Epidermal melanocyte (primary cell): ENCODE measurements at regions not wholly inside any gene's neighbourhood (a gene's known extent, or its start where the extent isn't known, plus 50 kb on each side); places are given as distances from the start of the nearest gene placed in this dataset.
A peak's percentile ranks its signal among the peaks of the same experiment; 100 is the strongest.
"Not testable (repeated sequence)": the region's sequence is repeated elsewhere in the genome, so short reads cannot be mapped to it uniquely, and the experiment has no call there.

ENCODE experiments used
- DNase-seq: peaks from one replicate; pipeline ENCODE4 v3.0.0; 2011; ENCODE audit warnings: low spot score; ENCODE audit not compliant: insufficient read length

- no peak for DNase-seq
Observed at GRCh38 chr12:127147724-127148123, 1119.2 kb upstream of the TMEM132C start.

- no peak for DNase-seq
Observed at GRCh38 chr12:127148318-127148717, 1118.7 kb upstream of the TMEM132C start.

DNA sequence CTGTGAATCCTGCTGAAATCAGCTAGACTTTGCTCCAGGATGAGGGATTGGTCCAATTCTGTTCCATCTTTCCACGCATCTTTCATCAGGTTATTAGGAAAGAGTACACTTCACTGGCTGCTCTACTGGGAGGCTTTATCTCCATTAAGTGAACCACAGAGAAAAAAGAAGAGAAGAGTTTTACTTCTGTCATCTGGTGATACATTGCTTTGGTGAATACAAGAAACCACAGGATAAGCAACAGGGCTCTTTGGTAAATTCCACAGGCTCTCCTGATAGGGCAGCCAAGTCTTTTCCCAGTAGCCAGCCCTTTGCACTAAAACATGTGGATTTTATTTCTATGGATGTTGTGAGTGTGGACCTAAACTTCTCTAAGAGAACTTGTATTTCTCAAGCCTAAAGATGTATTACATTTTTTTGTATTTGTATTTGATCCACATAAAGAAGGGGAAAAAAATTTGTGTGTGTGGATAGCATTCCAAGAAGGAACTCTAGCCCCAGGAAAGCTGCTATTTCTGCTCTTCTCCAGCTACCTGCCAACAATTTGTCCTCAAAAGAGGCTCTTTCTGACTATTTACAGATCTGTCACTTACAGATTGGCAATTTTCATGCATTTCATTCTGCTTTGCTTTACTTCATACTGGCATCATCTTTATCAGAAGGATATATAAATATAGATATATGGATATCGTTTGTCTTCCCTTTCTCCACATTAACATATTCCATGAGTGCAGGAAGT is 1117.6 kb upstream of the TMEM132C start:
- peak; percentile 52 for DNase-seq

DNA sequence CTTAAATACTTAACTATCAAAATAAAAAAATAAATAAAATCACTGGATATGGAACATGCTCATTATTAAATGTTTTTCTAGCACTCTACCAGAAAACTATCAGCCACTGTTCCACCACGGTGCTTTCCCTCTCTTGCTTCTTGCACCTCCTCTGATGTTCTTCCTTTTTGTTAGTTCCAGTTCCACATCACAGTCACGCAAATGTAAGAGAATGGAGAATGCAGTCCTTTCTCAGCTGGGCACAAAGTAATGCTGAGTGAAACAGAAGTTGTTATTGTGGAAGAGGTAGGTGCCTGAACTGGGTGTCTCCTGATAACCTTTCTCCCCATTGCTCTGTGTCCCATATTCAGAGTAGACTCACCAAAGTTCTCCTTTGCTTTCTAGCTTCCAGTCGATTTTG is 1116.9 kb upstream of the TMEM132C start:
- no peak for DNase-seq

- no peak for DNase-seq
Observed at GRCh38 chr12:127150479-127150878, 1116.5 kb upstream of the TMEM132C start.

GRCh38 chr12:127150956-127151355 is 1116.0 kb upstream of the TMEM132C start:
- no peak for DNase-seq

DNA sequence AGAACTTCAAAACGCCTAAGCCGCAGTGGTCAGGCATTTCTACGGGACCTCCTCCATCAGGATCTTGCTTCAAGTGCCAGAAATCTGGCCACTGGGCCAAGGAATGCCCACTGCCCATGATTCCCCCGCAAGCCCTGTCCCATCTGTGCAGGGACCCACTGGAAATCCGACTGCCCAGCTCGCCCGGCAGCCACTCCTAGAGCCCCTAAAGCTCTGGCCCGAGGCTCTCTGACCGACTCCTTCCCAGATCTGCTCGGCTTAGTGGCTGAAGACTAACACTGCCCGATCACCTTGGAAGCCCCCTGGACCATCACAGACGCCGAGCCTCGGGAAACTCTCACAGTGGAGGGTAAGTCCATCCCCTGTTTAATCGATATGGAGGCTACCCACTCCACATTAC is 1113.0 kb upstream of the TMEM132C start:
- no peak for DNase-seq

- not testable (repeated sequence) for DNase-seq
Observed at GRCh38 chr12:127154830-127155229, 1112.1 kb upstream of the TMEM132C start.

GRCh38 chr12:127155935-127156619 is 1110.9 kb upstream of the TMEM132C start:
- DNase-seq: not testable (repeated sequence)

GRCh38 chr12:127157501-127158366 is 1109.2 kb upstream of the TMEM132C start:
- not testable (repeated sequence) for DNase-seq

GRCh38 chr12:127158385-127159061 is 1108.4 kb upstream of the TMEM132C start:
- DNase-seq: no peak

- DNase-seq: no peak
Observed at GRCh38 chr12:127161466-127161865, 1105.5 kb upstream of the TMEM132C start.

DNA sequence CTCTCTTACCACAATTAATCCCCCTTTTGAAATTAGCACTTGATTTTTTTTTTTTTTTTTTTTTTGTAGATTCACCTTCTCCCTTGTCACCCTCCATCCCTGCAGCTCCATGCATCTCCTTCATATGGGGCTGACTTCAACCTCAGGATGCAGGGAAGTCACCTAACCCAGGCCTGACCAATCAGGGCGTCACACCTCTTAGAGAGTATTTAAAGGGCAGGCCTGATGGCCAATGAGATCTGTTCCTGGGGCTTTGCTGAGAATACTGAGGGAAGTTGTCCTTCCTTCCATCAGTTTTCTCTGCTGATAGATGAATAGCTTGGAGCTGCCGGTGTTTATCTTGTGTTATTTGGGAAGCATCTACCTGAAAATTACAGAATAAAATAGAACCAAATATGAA is 1104.7 kb upstream of the TMEM132C start:
- DNase-seq: no peak

DNA sequence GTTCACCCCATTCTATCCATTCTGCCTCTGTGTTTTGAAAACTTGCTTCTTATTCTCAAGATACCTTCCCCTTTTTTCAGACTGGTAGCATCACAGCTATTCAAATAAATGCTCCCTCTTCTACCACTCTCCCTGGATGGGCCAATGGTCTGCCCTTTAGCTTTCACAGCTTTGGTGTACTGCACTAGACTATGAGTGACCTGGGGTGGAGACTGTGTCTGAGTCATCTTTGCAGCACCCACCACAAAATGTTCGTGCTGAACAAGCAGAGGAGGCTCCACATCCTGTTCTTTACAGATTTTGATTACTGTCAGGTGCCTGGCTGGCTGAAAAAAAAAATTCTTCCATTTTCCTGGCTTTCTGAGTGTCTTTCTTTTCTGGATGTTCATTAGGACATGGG is 1104.1 kb upstream of the TMEM132C start:
- no peak for DNase-seq

DNA sequence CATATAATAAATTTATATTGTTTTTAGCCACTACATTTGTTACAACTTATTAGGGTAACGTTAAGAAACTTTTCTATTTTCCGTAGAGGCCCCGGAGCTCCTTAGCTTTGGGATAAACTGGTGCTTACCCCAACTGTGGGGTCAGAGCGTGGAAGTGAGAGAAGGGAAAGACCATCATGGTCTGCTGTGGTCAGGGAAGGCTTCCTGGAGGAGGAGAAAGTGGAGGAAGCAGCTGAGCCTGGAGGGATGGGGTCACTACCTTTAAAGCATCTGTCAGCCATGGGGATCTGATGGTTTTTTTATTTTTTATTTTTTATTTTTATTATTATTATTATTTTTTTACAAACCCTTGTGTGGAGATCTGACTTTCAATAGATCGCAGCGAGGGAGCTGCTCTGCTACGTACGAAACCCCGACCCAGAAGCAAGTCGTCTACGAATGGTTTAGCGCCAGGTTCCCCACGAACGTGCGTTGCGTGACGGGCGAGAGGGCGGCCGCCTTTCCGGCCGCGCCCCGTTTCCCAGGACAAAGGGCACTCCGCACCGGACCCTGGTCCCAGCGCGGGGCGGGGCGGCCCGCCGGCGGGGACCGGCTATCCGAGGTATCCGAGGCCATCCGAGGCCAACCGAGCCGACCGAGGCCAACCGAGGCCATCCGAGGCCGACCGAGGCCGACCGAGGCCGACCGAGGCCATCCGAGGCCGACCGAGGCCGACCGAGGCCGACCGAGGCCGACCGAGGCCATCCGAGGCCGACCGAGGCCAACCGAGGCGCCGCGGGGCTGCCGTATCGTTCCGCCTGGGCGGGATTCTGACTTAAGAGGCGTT is 1101.2 kb upstream of the TMEM132C start:
- DNase-seq: peak; percentile 64

DNA sequence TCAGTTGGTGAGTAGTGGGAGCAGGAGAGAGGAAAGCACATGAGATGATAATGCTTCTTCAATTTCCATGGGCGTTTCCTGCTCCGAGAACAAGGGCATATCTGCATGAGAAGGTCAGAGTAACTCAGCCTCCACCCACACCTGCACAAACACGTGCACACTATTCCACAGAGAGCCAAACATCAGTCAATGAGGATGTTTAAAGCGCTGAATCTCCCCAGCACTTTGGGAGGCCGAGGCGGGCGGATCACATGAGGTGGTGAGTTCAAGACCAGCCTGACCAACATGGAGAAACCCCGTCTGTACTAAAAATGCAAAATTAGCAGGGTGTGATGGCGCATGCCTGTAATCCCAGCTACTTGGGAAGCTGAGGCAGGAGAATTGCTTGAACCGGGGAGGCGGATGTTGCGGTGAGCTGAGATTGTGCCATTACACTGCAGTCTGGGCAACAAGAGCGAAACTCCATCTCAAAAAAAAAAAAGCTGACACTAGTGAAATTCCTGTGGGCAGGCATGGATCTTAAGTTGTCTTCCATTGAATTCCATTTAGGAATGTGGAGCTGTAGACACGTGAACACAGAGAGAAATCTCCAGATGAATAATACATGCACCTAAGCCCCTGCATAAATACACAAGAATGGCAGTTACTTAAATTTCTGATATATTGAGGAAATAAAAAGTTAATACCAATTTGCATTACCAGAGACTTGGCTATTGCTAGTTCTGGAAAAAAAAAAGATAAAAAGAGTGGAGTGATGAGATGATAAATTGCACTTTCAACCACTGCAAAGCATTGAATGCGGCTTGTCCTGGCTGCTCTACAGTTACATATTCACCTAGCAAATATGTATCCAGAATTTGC is 1097.4 kb upstream of the TMEM132C start:
- no peak for DNase-seq

DNA sequence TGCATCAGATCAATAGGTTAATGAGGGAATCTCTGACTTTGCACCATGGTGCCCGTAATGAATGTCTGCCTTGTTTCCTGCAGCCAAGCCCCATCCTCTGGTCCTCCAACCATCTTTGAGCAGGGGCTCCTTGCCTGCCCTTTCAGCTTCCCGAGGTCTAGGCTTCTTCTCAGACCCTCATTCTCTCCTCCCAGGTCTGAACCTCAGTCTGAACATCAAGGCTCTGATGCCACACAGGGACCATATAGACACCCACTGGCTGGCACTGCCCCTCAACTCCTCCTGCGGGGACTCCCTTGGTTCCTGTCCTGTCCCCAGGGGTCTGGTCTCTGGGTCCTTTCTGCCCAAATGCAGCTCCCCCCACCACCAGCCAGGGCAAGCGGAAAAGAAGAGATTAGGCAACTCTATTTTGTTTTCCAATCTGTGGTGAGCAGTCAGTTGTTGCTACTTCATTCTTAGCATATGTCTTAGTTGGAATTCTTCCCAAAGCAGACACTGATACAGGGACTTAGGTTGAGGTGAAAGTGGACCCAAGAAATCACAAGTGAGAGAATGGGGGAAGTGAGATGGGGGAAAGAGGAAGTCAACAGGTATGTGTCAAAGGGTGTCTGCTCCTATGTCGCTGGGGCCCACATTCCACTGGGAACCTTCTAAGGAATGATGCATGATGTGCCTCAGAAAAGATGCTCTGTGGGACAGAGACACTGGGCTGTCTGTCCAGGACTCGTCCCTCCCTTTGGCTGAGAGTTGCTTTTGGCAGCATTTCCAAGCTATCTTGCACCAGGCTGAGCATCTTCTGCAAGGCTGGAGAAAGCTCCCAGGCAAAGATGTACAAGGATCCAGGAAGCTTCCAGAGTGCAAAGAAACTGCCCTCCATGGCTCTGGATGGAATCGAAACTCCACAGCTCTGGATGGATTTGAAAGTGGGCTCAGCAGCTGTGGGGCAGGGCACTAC is 1096.5 kb upstream of the TMEM132C start:
- no peak for DNase-seq

GRCh38 chr12:127172861-127173260 is 1094.1 kb upstream of the TMEM132C start:
- DNase-seq: no peak
